Left ventricle myocardium inferior (tissue), 1 donor: ENCODE measurements at regions not wholly inside any gene's neighbourhood (a gene's known extent, or its start where the extent isn't known, plus 50 kb on each side); places are given as distances from the start of the nearest gene placed in this dataset.

ENCODE experiments used
- DNase-seq: peaks from one replicate; pipeline ENCODE4 v3.0.0-alpha.2; 2020
- H3K27ac ChIP-seq: fragments of 200-600 bp; replicated peaks from 2 replicates; pipeline ENCODE4 v1.8.0; 2021
- H3K27me3 ChIP-seq: fragments of 200-600 bp; 2 replicates; pipeline ENCODE4 v1.8.0; 2021; ENCODE audit warnings: low read depth
- H3K36me3 ChIP-seq: fragments of 200-600 bp; 2 replicates; pipeline ENCODE4 v1.8.0; 2021
- H3K4me1 ChIP-seq: fragments of 200-600 bp; 2 replicates; pipeline ENCODE4 v1.8.0; 2021
- H3K4me3 ChIP-seq: fragments of 200-600 bp; 2 replicates; pipeline ENCODE4 v1.8.0; 2021; ENCODE audit warnings: mild to moderate bottlenecking, moderate library complexity
- H3K9me3 ChIP-seq: fragments of 200-600 bp; replicated peaks from 2 replicates; pipeline ENCODE4 v1.8.0; 2021
- intact Hi-C: fragments of 100-400 bp; cut with micrococcal nuclease; formaldehyde crosslinking; loops from one replicate; pipeline ENCODE4 v1.11.0; 2022
- TF ChIP-seq, protein P1 (sequence below): fragments of 200-600 bp; IDR thresholded peaks from 2 replicates; pipeline ENCODE4 v1.8.0; 2021; ENCODE audit warnings: antibody characterized with exemption, mild to moderate bottlenecking, borderline replicate concordance
- donor health status: DM: no; HTN: yes; CAD: no; lungs with severe emphysema.

DNA sequence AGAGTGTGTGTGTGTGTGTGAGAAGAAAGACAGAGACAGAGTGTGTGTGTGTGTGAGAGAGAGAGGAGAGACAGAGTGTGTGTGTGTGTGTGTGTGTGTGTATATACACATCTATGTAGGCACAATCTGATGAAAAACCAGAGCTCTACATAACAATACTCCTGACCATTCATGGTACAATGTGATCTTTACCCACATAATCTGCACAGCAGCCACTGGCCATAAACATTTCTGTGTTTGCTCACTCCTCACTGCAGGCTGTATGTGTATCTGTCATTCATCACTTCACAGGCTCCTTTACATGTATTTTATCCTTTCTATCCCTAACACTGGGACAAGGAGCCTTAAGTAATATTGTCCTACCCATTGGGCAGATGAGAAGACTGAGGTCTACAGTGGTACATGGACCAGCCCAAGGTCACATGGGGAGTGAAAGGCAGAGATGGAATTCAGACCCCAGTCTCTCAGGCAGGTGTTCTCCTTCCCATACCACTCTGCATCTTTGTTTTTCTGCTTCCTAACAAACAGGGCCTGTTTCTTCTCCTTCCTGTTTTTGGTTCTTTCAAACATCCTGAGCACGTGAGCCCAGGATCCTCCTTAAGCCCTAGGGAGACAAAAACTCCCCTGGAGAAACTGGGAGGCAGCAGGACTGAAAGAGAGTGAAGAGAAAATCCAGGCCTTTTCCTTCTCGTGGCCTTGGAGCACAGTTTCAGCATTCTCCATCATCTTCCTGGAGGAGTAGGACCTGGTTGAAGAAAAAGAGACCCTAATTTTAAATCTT is 201.7 kb upstream of the MSX2 start:
- intact Hi-C loops = no loop called here
- Histone ChIP-seq H3K36me3 (no peaks in the 10 kb centered on the region), H3K27me3 (peaks cover 78% of the 10 kb centered on the region), H3K4me3 (no peak overlapping the region), H3K27ac (no peak overlapping the region), H3K4me1 (no peaks in the 10 kb centered on the region), H3K9me3 (no peaks in the 10 kb centered on the region)
- DNase-seq = no peak
- TF ChIP-seq, protein P1, sequence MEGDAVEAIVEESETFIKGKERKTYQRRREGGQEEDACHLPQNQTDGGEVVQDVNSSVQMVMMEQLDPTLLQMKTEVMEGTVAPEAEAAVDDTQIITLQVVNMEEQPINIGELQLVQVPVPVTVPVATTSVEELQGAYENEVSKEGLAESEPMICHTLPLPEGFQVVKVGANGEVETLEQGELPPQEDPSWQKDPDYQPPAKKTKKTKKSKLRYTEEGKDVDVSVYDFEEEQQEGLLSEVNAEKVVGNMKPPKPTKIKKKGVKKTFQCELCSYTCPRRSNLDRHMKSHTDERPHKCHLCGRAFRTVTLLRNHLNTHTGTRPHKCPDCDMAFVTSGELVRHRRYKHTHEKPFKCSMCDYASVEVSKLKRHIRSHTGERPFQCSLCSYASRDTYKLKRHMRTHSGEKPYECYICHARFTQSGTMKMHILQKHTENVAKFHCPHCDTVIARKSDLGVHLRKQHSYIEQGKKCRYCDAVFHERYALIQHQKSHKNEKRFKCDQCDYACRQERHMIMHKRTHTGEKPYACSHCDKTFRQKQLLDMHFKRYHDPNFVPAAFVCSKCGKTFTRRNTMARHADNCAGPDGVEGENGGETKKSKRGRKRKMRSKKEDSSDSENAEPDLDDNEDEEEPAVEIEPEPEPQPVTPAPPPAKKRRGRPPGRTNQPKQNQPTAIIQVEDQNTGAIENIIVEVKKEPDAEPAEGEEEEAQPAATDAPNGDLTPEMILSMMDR = no peak

DNA sequence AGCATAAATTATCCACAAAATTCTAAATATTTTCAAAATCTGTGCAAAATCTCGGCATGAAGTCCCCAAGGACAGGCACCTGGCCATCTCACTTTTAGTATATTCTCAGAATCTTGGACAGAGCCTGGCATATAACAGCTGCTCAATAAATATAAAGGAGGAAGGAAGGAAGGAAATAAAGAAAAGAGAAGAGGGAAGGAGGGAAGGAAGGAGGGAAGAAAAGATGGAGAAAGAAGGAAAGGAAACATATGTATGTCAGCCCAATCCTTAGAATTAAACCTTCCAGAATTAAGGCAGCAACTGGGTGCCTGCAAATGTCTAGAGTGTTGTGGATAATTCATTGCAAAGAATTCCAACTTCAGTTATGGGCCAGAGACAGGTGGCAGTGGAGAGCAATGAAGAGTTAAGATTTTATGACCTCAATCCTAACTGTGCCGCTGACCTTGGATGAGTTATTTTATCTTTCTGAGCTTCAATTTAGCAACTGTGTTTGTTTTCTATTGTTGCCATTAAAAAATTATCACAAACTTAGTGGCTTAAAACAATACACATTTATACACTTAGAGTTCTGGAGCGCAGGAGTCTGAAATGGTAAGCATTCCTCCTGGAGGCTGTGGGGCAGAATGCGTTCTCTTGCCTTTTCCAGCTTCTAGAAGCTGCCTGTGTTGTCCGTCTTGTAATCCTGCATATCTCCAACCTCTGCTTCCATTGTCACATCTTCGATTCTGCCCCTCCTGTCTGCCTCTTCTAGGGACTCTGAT is 200.9 kb upstream of the MSX2 start:
- Histone ChIP-seq H3K27me3 (peaks cover 78% of the 10 kb centered on the region), H3K4me3 (no peak overlapping the region), H3K4me1 (no peaks in the 10 kb centered on the region), H3K27ac (no peak overlapping the region), H3K36me3 (no peaks in the 10 kb centered on the region), H3K9me3 (no peaks in the 10 kb centered on the region)
- TF ChIP-seq, protein P1 = no peak
- no peak for DNase-seq
- intact Hi-C loops = no loop called here

DNA sequence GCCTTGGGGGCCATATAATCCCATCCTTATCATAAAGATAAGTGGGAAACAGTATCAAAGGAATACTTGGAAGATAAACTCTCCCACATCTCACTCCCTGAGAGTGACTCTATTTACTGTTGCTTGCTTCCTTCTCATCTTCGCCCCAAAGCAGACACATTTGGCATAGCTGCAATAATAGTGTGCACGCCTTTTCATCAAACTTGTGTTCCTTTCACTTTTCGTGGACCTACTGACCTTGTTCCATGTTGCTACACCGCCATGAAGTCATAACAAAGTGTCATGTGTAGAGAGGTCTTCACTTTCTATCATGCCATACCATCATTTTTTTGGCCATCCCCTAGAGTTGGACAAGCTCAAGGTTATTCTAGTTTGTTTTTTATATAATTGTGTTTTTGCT is 200.0 kb upstream of the MSX2 start:
- H3K4me1 ChIP-seq = no peaks in the 10 kb centered on the region
- H3K36me3 ChIP-seq = no peaks in the 10 kb centered on the region
- H3K9me3 ChIP-seq = no peaks in the 10 kb centered on the region
- intact Hi-C loops = no loop called here
- H3K27ac ChIP-seq = no peak overlapping the region
- DNase-seq = no peak
- TF ChIP-seq, protein P1 = no peak
- H3K27me3 ChIP-seq = peaks cover 78% of the 10 kb centered on the region
- no peak overlapping the region for H3K4me3 ChIP-seq

DNA sequence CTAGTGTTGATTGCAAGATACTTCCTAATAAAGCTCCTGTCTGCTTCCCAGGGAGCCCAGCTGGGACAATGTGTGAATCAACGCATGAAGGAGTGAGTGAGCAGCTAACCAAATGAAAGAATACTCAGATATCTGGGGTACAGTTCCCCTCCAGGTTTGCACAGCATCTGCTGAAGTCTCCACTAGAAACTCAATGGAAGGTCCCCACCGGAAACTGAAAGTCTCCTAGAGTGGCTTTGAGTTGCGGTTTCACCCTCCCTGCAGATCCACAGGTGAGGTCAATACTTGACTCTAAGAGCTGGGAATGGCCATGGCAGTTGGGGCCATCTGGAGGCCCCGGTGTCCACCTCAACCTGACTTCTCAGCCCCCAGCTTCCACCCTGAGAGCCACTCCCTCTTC is 198.2 kb upstream of the MSX2 start:
- H3K9me3 ChIP-seq = no peaks in the 10 kb centered on the region
- no peaks in the 10 kb centered on the region for H3K36me3 ChIP-seq
- TF ChIP-seq, protein P1 = no peak
- DNase-seq = no peak
- intact Hi-C loops = no loop called here
- H3K27me3 ChIP-seq = peaks cover 76% of the 10 kb centered on the region
- H3K4me1 ChIP-seq = no peaks in the 10 kb centered on the region
- no peak overlapping the region for H3K4me3 ChIP-seq
- no peak overlapping the region for H3K27ac ChIP-seq

DNA sequence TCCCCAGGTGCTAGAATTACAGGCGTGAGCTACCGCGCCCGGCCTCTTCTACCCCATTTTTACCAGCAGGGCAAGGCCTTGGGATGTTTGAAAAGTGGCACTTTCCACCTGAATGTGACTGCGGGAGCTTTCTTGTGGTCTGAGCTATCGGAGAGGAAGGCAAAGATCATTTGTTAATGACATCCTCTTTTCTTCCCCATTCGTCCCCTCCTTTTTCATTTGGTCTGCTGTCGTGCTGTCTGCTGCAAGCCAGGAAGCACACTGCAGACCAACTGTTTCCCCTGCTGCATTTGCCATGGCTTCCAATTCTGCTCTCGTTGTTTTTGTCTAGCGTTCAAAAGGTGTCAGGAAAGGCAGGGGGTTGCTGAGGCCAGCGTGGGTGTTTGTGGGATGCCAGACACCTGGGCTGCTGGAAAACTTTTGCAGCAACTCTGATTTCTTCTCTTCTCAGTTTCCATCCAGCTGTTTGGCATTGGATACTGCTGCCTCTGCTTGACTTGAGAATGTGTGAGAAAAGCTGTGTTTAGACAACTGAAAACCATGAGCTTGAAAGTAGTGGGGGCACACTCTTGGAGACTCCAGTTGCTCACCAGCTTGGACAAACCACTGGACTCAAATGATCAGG is 196.4 kb upstream of the MSX2 start:
- Histone ChIP-seq H3K27me3 (peaks cover 89% of the 10 kb centered on the region), H3K4me1 (peaks cover 6% of the 10 kb centered on the region), H3K9me3 (no peaks in the 10 kb centered on the region), H3K4me3 (no peak overlapping the region), H3K27ac (no peak overlapping the region), H3K36me3 (no peaks in the 10 kb centered on the region)
- intact Hi-C loops = no loop called here
- TF ChIP-seq, protein P1 = no peak
- no peak for DNase-seq
